ENCODE measurements at regions not wholly inside any gene's neighbourhood (a gene's known extent, or its start where the extent isn't known, plus 50 kb on each side); places are given as distances from the start of the nearest gene placed in this dataset.
A peak's percentile ranks its signal among the peaks of the same experiment; 100 is the strongest.
"Not testable (repeated sequence)": the region's sequence is repeated elsewhere in the genome, so short reads cannot be mapped to it uniquely, and the experiment has no call there.

DNA sequence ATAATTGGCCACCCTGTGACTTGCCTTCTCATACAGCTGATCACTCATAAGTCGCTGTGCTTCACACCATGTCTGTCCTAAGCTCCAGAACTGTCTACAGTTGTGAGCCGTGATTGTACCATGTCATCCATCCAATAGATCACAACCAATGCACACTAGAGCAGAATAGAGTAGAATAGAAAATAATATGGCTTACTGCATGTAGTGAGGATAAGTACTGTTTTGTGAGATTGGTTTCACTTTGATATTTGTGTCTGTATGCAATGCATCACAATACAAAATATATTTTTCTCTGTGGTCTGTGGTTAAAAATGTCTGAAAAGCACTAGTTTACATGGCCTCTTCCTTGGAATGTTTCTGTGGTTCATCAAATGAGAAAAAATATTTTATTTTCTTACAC lies 237.6 kb upstream of the PRKD1 start:
- DNase-seq: no peak

DNA sequence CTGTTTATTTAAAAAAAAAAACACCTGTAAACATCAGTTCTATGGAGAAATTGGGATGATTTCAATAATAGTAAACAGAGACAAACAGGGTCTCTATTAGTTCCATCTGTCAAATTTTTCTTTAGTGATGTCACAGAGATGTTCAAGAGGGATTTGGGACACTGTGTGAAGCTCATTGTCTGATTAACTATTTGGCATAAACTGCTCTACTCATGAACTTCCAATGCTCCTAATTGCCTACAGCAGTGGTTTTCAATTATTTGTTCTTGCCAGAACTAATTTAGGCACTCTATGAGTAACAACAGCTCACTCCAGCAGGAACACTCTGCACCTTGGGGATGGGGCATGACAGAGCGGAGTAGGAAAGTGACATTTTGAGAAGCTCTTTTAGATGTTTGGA lies 250.1 kb upstream of the PRKD1 start:
- DNase-seq: no peak

DNA sequence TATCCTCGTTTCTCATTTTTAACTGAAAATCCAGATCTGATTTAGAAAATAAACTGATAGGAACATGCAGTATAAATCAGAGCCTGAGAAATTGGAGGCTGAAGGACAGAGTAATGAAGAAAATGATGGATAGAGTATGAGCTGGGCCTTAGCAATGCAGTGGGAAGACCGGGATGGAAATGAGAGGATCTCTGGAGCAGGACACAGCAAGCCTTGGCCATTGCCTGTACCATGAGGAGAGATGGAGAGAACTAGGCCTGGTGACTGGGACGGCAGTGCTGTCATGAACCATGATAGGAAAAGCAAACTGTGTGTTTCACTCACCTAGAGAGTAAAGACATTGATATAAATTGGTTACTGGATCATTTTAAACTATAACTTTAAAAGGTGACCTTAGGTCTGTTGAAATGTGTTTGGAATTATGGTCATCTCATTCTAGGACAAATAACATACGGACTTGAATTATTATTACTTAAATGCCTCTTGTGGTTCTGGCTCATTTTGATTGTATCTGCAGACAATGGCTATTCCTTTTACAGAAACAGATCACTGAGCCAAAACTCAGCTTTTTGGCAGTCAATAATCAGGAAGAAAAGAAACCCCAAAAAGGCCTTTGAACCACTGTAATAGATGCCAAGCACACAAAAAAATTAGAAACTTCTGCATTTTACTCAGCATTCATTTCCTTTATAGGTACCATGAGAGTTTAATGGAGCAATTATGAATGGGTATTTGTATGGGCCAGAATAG lies 251.9 kb upstream of the PRKD1 start:
- DNase-seq: no peak

- no peak for DNase-seq
Measured at GRCh38 chr14:30180219-30180618, 252.6 kb upstream of the PRKD1 start.

GRCh38 chr14:30185832-30186231 lies 258.2 kb upstream of the PRKD1 start:
- no peak for DNase-seq

GRCh38 chr14:30191639-30192279 lies 264.1 kb upstream of the PRKD1 start:
- DNase-seq: no peak

DNA sequence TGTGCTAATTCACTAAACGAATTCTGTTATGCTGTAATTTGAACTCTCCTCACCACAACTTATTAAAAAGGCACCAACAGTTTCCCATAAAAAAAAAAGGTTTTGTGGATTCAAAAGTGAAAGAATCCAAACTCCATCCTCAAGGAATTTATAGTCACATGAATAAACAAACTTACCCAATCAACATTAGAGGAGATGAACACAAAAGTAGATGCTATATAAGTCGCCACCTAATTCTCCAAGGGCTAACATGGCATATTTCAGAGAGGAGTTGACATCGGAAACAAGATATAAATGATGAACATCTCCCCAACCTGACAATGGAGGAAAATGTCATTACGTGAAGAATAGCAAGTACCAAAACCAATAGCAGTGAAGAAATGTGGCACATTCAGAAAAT lies 265.5 kb upstream of the PRKD1 start:
- no peak for DNase-seq

DNA sequence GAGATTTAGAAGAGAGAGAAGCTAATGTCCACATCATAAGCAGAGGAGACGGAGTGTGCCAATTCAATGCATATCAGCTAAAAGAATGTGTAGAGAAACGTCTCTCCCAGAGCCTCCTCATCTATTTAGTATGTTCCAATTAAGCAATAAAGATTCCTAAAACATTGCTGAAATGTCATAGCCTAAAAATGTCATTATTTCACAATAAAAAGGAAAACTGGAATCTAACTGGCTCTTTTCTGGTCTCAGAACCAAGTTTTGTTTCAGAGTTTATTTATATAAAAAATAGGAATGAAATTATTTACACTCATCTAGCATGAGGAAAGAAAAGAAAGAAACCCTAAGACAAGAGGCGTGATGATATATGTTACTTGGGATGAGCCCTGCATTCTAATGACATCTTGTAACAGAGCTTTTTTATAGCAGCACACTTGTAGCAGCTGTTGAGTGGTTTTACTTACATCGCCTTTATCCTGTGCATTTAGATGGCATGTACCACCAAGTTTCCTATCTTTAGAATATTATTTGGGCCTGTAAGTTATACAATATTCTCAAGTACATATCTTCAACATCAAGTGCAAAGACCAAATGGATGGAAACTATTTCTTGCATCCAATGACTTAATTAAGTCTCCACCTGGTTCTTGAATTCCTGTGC lies 266.3 kb upstream of the PRKD1 start:
- DNase-seq: no peak

DNA sequence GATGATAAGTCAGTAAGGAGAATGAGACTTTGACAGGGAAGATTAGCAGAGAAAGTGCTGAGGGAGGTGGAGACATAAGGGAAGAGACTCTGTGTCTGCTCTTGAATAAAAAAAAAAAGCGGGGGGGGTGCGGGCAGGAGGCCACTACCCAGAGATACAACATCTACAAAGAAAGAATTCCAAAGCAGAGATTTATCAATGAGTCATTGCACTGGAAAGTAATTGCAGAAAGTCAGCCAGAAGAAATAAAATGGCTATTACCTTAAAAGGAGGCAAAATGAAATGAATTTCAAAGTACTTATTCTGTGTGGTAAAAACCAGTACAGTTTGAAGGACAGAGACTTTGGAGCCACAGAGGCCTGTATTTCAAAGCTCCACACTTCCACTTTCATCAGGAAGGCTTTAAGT lies 267.1 kb upstream of the PRKD1 start:
- peak; percentile 56 for DNase-seq

- DNase-seq: no peak
Measured at GRCh38 chr14:30195941-30196340, 268.3 kb upstream of the PRKD1 start.

- DNase-seq: no peak
Measured at GRCh38 chr14:30196861-30197260, 269.2 kb upstream of the PRKD1 start.

GRCh38 chr14:30198720-30199119 lies 271.1 kb upstream of the PRKD1 start:
- not testable (repeated sequence) for DNase-seq

- DNase-seq: no peak
Measured at GRCh38 chr14:30204431-30204980, 276.9 kb upstream of the PRKD1 start.

DNA sequence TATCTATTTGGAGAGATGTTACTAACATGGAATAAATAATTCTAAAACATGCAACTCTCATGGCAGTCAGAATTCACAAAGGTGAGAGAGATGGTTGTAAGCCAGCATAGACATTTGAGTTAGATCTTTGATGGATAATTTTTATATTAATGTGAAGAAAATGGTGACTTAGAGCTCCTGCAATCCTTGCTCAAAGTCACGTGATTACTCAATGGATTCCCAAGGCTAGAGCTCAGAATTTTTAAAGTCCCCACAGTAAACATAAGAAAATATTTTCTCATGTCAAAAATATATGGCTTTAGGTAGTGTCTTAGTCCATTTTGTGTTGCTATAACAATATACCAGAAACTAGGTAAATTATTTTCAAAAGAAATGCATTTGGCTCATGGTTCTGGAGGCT lies 281.5 kb upstream of the PRKD1 start:
- no peak for DNase-seq

- DNase-seq: no peak
Measured at GRCh38 chr14:30210630-30211029, 283.0 kb upstream of the PRKD1 start.

GRCh38 chr14:30211326-30211725 lies 283.7 kb upstream of the PRKD1 start:
- DNase-seq: no peak

DNA sequence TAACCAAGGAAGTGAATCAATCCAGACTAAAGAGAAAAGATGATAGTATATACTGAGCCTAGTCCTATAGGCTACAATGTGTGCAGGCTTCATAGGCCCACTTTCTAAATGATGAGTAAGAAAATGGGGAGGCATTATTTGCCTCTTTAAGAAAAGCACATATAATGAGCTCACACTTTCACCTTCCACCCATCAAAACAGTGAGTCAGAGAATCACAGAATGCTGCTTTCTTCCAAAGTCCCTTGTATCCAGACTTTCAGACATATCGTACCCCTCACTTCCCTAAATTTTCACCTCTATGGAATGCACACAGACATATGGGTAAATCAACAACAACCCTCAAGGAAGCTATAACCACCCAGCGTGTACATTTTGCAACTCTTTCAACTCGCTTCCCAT lies 286.4 kb upstream of the PRKD1 start:
- peak; percentile 7 for DNase-seq

DNA sequence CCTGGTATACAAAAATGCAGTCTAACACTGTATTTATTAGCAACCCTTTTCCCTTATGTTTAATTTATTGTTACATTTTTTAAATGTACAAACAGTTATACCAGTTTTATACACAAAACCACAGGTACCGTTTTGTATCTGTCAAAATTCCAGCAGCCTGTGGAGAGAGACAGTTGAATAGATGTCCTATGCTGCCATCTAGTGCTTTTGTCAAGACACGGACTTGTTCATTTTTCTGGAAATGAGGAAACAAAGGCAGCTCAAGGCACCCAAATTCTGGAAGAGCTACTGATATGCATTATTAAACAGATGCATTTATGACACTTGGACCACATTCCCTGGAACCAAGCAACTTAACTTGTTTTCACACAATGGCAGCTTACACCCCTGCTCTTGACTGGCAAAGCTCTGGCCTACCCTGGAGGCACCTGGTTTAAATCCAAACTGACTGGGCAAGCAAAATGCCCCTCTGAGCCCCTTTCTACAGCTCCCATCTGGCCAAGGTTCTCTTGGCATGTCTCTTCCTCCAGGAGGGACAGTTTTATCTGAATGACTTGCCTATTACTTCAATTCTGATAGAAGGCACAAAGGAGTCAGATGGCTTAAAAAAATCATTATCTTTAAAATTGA lies 286.9 kb upstream of the PRKD1 start:
- peak; percentile 57 for DNase-seq

GRCh38 chr14:30218907-30219306 lies 291.3 kb upstream of the PRKD1 start:
- DNase-seq: no peak

- DNase-seq: no peak
Measured at GRCh38 chr14:30221546-30221945, 293.9 kb upstream of the PRKD1 start.

GRCh38 chr14:30223385-30223785 lies 295.7 kb upstream of the PRKD1 start:
- DNase-seq: peak; percentile 87

- DNase-seq: no peak
Measured at GRCh38 chr14:30223966-30224365, 296.3 kb upstream of the PRKD1 start.

DNA sequence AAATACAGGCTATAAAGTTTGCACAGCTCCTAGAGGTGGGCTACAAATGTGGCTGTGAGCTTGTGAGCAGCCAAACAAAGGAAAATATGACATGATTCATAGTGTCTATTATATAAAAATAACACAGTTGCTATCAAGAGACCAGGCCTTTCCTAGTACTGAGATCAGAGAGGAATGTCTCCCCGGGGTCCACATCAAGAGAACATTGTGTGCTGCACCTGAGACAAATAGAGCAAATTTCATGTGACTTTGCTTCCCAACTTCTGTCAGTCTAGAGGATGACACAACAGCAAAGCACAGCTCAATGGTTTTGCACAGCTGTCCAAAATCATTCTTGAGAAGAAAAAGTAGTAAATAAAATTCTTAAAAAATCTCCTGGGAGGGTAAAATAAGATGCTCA lies 297.5 kb upstream of the PRKD1 start:
- no peak for DNase-seq

DNA sequence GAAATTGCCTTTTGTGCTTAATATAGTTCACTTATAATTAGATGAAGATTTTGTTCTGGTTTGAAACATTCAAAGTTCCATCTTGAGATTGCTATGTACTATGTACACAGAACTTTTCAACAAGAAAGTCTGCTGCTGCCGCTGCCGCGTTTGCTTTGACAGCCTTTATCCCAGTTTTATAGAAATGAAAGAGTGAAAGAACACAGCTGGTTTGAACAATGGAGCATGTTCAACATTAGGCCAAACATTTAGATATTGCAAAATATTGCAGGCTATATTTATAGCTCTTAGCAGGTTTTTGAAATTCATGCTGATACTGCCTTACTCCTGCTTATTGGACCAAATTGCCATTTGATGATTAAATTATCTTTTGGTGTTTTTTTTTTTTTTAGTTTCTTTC lies 299.8 kb upstream of the PRKD1 start:
- no peak for DNase-seq

Measured in kidney glomerular epithelial cell (primary cell).